ENCODE measurements at regions not wholly inside any gene's neighbourhood (a gene's known extent, or its start where the extent isn't known, plus 50 kb on each side); places are given as distances from the start of the nearest gene placed in this dataset.

DNA sequence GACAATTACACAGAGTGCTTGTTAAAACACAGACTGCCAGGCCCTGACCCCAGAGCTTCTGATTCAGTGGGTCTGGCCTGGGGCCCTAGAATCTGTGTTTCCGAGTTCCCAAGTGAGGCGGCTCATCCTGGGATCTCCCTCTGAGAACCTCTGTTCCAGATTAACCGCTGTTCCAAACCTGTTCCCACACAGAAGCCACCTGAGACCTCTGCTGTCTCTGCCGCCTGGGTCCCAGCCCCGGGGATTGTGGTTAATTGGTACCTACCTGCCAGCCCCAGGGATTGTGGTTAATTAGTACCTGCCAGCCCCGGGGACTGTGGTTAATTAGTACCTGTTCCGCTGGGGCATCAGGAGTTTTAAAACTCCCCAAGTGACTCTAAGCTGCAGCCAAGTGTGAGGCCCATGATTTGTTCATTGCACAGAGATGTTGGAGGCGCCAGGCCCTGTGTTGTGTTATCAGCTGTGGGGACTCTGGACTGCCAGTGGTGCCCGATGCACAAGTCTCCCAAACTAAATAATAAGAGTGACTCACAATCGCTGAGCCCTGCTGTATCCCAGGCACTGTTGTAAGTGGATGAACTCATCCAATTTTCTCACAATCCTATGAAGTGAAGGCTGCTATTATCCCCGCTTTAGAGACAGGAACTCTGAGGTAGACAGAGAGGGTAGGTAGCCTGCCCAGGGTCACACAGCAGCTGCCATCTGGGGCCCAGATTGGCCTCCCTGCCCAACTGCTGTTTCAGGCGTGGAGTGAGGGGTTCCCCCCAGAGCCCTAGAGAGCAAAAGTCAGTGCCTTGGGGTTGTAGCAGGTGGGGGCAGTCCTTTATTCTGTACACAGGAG lies 219.7 kb downstream of the IRF8 start:
- no peak for ATAC-seq (ENCODE audit: insufficient number of reproducible peaks, low FRiP score, low read depth)
- H3K9me3 ChIP-seq, result no peaks in the 10 kb centered on the region

DNA sequence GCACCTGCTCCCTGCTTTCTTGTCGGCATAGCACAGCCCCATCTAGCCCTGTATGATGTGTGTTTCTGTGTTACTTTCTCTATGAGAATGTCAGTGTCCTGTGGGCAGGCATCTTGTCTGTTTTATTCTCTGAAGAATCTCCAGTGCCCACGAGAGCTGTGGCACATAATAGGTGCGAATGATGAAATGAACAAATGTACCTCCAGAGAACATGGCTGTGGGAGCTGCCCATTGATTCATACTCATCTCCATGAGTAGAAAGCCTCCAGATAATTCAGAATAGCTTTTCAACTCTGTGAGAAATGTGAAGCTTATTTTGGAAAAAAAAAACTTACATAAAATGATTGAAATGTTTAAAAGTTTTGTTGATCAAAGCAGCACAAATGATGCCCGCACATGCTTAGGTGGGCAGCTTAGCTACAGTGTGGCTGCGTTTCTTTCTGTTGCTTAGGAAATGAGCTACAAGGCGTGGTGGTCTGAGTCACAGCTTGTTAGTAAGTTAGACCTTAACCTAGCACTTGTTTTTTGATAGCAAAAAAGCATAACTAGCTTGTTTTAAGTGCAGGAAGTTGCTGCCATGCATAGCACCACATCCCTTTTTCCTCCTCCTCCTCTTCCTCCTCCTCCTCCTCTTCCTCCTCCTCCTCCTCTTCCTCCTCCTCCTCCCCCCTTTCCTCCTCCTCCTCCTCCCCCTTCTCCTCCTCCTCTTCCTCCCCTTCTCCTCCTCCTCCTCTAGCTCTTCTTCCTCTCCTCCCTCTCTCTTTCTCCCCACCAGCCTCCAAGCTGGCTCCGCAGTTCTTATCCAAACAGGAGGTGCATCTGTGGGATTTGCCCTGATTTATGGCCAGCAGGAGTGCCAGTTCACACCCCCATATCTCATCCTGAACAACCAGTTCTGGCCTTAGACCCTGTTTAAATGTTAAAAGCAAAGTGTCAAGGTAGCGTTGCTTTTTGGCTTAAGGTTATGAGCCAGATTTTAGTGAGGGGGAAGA lies 221.5 kb downstream of the IRF8 start:
- DNase-seq (ENCODE audit: low spot score) (no peak), ATAC-seq (ENCODE audit: insufficient number of reproducible peaks, low FRiP score, low read depth) (no peak)
- Histone ChIP-seq H3K4me1 (ENCODE audit: control insufficient read depth in 1 of 2, low read depth in 2 of 2) (no peaks in the 10 kb centered on the region), H3K9me3 (no peaks in the 10 kb centered on the region), H3K36me3 (no peaks in the 10 kb centered on the region), H3K27ac (no peak overlapping the region), H3K4me3 (no peak overlapping the region), H3K27me3 (replicated peaks; ENCODE audit: insufficient read depth) (no peaks in the 10 kb centered on the region)
- TF ChIP-seq, protein P1, sequence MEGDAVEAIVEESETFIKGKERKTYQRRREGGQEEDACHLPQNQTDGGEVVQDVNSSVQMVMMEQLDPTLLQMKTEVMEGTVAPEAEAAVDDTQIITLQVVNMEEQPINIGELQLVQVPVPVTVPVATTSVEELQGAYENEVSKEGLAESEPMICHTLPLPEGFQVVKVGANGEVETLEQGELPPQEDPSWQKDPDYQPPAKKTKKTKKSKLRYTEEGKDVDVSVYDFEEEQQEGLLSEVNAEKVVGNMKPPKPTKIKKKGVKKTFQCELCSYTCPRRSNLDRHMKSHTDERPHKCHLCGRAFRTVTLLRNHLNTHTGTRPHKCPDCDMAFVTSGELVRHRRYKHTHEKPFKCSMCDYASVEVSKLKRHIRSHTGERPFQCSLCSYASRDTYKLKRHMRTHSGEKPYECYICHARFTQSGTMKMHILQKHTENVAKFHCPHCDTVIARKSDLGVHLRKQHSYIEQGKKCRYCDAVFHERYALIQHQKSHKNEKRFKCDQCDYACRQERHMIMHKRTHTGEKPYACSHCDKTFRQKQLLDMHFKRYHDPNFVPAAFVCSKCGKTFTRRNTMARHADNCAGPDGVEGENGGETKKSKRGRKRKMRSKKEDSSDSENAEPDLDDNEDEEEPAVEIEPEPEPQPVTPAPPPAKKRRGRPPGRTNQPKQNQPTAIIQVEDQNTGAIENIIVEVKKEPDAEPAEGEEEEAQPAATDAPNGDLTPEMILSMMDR (IDR thresholded peaks at IDR 0.05), result no peak

More for the DNA sequence above, 219.7 kb downstream of the IRF8 start:
- Histone ChIP-seq H3K27ac (no peak overlapping the region), H3K4me3 (no peak overlapping the region), H3K36me3 (no peaks in the 10 kb centered on the region), H3K27me3 (replicated peaks; ENCODE audit: insufficient read depth) (no peaks in the 10 kb centered on the region), H3K4me1 (ENCODE audit: control insufficient read depth in 1 of 2, low read depth in 2 of 2) (no peaks in the 10 kb centered on the region)
- DNase-seq (ENCODE audit: low spot score), result no peak
- TF ChIP-seq, protein P1 (IDR thresholded peaks at IDR 0.05), result no peak

DNA sequence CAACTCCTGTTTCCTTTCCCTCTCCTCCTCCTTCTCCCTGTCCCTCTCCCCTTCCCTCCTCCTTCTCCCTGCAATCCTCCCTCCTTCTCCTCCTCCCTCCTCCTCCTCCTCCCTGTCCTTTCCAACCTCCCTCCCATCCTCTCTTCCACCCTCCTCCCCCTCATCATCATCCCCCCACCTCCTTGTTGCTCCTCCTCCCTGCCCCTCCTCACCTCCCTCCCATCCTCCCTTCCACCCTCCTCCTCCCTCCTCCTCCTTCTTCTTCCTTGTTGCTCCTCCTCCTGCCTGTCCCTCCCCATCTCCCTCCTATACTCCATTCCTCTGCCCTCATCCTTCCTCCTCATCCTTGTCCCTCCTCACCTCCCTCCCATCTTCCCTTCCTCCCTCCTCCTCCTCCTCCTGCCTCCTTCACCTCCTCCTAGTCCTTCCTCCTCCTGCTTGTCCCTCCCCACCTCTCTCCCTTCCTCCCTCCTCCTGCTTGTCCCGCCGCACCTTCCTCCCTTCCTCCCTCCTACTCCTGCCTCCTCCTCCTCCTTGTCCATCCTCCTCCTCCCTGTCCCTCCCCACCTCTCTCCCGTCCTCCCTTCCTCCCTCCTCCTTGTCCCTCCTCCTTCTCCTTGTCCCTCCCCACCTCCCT lies 222.5 kb downstream of the IRF8 start:
- TF ChIP-seq, protein P1 (IDR thresholded peaks at IDR 0.05), result no peak
- Histone ChIP-seq H3K27ac (no peak overlapping the region), H3K4me3 (no peak overlapping the region), H3K9me3 (no peaks in the 10 kb centered on the region), H3K27me3 (replicated peaks; ENCODE audit: insufficient read depth) (no peaks in the 10 kb centered on the region), H3K4me1 (ENCODE audit: control insufficient read depth in 1 of 2, low read depth in 2 of 2) (no peaks in the 10 kb centered on the region), H3K36me3 (no peaks in the 10 kb centered on the region)
- ATAC-seq (ENCODE audit: insufficient number of reproducible peaks, low FRiP score, low read depth), result no peak
- no peak for DNase-seq (ENCODE audit: low spot score)

DNA sequence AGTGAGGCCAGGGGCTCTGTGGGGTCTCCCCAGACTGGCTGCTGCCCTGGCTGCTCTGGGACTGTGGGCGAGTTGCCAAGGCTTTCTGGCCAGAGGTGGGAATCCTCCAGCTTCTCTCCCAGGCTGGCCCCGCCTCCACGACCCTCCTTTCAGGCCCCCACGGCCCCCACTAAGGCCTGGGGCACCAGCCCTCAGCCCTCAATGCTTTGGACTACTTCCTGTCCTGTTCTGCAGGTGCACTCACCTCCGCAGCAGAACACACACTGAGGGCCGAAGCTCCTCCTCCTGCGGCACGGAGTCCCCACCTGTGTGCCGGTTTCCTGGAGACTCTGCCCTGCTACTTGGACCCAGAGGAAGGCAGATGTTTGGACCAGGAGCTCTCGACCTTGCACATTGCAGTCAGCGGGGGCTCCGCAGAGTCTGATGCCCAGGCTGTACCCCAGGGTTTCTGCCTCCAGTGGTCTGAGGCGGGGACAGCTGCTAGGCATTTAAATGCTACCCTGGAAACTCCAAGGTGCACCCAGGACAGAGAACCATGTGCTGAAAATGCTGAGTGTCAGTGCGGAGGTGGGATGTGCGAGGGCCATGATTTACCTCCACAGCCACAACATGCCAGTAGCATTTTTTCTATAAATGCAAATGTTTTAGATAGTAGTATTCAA lies 223.8 kb downstream of the IRF8 start:
- TF ChIP-seq, protein P1 (IDR thresholded peaks at IDR 0.05), result no peak
- H3K4me3 ChIP-seq, result no peak overlapping the region
- no peaks in the 10 kb centered on the region for H3K27me3 ChIP-seq (replicated peaks; ENCODE audit: insufficient read depth)
- H3K4me1 ChIP-seq (ENCODE audit: control insufficient read depth in 1 of 2, low read depth in 2 of 2), result no peaks in the 10 kb centered on the region
- no peaks in the 10 kb centered on the region for H3K36me3 ChIP-seq
- no peak overlapping the region for H3K27ac ChIP-seq
- no peaks in the 10 kb centered on the region for H3K9me3 ChIP-seq
- DNase-seq (ENCODE audit: low spot score), result no peak
- ATAC-seq (ENCODE audit: insufficient number of reproducible peaks, low FRiP score, low read depth), result no peak
